ENCODE measurements at regions not wholly inside any gene's neighbourhood (a gene's known extent, or its start where the extent isn't known, plus 50 kb on each side); places are given as distances from the start of the nearest gene placed in this dataset.

DNA sequence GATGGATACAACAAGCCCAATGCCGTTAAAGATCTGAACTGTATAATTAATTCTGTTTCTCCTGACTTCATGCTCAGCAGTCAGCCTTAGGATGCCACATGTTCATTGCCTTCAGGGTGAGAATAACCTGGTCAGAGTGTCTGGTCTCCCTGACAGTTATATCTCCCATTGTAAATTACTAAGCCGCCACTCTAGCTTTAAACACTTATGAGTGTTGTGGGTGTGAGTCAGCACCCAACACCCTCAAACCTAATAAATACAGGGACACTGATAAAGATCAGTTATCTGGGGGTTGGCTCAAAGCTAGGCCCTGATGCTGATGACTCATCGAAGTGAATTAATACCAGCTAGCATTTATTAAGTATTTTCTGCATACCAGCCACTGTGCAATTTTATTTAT is 64.9 kb upstream of the DYNLT3 start:
- TF ChIP-seq JUND (IDR thresholded peaks at IDR 0.05) (no peak), CTCF (IDR thresholded peaks at IDR 0.05; ENCODE audit: low read depth, low read length, missing input control) (no peak)
